ENCODE measurements at regions not wholly inside any gene's neighbourhood (a gene's known extent, or its start where the extent isn't known, plus 50 kb on each side); places are given as distances from the start of the nearest gene placed in this dataset.
"Not testable (repeated sequence)": the region's sequence is repeated elsewhere in the genome, so short reads cannot be mapped to it uniquely, and the experiment has no call there.

DNA sequence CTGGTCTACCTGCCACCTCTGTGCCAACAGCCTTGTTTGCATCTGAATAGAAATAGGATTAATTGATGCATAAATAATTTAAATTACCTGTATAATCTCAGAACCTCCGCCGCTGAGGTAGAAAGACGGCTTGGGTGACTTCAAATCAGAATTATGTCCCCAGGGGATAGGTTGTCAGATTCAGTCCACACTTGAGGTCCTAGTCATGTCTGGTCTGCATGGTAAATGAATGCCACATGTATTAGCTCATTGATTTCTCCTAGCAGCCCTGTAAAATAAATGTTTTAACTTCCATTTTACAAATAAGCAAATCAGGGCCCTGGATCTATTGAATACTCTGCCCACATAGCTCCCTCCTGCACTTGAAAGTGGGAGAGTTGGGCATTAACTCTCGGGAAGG is 368.0 kb upstream of the WWC1 start:
- no peak overlapping the region for H3K4me3 ChIP-seq (ENCODE audit: low read length)
- no peak for TF ChIP-seq ZNF274 (IDR thresholded peaks at IDR 0.05; ENCODE audit: low read depth, low read length)

DNA sequence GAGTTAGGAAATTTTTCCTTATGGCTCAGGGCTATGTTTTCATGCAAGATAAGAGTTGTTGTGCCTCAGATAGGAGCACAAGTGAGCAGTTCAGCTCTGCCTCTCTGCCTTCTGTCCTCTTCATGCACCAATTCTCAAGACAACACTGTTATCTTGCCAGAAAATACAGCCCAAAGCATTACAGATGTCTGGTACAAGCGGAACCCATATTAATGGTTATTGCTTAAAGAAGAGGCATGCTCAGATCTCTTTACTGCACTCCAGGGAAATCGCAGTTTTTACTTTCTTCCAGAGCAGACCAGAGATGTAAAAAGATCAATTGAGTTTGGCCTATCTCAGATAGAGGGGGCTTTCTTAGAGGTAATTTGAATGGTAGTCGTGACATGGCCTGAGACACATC is 361.6 kb upstream of the WWC1 start:
- no peak overlapping the region for H3K4me3 ChIP-seq (ENCODE audit: low read length)
- no peak for TF ChIP-seq ZNF274 (IDR thresholded peaks at IDR 0.05; ENCODE audit: low read depth, low read length)

DNA sequence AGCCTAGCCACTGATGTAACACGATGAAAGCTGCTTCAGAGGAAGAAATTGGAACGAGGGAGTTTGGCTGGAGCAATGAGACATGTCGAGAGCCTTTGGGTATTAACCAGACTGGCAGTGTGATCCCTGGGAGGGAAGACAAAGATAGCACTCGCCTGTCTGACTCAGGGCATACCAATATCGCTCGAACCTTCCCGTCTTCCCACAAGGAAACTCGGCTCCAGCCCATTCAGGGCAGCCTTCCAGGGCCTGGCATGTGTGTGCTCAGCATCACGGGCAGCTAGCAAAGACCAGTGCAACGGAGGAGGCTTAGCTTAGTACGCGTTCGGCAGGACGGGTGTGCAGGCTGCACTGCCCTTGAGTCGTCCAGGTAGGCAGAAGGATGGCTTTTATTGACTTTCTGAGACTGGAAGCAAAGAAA is 356.9 kb upstream of the WWC1 start:
- TF ChIP-seq ZNF274 (IDR thresholded peaks at IDR 0.05; ENCODE audit: low read depth, low read length) = no peak
- no peak overlapping the region for H3K4me3 ChIP-seq (ENCODE audit: low read length)

DNA sequence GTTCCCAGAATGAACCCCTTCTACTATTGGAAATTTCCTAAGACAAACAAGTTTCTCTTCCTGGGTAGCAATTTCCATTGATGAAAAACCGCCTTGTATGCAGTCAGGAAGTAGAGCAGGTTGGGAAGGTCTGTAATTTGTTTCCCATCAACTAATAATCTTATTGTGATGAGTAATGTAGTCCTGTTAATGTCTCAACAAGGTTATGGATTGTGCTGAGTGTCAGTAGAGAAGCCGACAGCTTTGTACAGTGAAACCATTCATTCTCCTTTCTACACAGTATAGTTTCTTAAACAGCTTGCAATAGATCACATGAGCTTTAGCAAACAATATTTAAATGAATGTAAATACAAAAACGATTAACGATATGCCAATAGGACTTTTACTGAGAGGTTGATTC is 355.4 kb upstream of the WWC1 start:
- no peak for TF ChIP-seq ZNF274 (IDR thresholded peaks at IDR 0.05; ENCODE audit: low read depth, low read length)
- no peak overlapping the region for H3K4me3 ChIP-seq (ENCODE audit: low read length)

DNA sequence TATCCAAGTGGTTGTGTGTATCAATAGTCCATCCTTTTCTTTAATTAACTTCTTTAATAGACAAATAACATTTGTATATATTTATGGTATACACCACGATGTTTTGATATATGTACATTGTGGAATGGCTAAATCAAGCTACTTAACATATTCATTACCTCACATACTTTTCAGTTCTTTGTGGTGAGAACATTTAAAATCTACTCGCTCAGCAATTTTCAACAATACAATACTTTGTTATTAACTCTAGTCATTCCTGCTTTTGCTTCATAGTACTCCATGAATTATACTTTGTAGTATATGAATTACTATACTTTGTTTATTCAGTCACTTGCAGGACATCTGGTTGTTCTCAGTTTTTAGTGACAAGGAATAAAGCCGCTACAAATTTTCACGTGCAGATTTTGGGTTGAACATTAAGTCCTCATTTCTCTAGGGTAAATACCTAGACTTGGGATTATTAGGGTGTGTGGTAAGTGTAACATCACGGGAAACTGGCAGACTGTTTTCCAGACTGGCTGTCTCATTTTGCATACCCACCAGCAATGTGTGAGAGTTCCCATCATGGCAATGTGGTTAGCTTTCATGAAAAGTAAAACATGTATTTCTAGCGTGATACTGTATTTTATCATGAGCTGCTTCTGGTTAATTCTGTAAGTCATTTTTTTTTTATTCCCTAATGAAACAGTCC is 354.4 kb upstream of the WWC1 start:
- TF ChIP-seq ZNF274 (IDR thresholded peaks at IDR 0.05; ENCODE audit: low read depth, low read length) = no peak
- no peak overlapping the region for H3K4me3 ChIP-seq (ENCODE audit: low read length)

DNA sequence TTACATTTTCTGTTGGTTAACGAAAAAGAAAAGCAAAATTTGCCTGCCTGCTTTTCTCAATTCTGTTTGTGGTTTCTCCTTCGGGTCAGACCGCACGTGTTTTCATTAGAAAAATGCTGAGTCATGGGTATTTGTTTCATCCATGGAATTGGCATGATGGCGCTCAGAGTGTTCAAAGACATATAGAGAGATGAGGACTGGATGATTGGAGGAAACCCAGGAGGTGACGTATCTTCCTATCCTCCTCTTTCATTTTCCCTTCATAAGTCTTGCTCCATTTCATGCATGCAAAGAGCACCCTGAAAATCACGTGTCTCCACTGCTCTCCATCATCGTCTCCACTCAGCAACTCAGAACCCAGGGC is 353.8 kb upstream of the WWC1 start:
- no peak for TF ChIP-seq ZNF274 (IDR thresholded peaks at IDR 0.05; ENCODE audit: low read depth, low read length)
- H3K4me3 ChIP-seq (ENCODE audit: low read length) = no peak overlapping the region

DNA sequence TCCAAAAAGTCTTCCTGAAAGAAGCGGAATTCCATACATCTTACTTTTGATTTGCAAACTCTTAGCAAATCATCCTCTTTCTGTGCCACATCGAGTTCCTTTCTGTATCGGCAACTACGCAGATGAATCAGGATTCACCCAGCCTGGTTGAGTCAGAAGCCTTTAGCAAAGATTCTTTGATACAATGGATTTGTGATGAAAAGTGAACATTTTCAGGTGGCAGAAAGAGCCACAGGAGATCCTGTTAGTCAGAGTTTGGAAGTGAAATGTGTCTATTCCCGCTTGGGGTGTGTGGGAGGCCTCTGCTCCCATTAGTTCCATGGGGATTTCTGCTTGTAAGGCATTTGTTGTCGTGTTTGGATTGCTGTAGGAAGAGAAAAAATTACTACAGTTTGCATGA is 351.8 kb upstream of the WWC1 start:
- no peak for TF ChIP-seq ZNF274 (IDR thresholded peaks at IDR 0.05; ENCODE audit: low read depth, low read length)

DNA sequence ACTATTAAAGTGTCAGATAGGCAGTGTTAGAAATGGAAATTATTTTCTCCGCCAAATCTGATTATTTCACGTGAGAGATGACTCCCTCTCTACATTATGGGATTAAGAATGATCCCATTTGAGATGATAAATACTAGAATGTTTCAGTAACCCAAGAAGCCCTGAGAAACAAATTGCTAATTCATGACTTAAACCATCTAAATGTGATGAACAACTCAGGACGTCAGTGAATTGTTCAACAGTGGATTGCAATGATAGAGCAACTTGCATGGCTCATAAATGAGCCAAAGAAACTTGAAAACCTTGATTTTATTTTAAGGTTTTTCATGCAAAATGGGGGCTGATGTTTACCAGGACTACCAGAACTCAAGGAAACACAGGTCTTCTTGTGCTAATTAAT is 350.5 kb upstream of the WWC1 start:
- TF ChIP-seq ZNF274 (IDR thresholded peaks at IDR 0.05; ENCODE audit: low read depth, low read length) = no peak
- no peak overlapping the region for H3K4me3 ChIP-seq (ENCODE audit: low read length)

More for the DNA sequence above, 351.8 kb upstream of the WWC1 start:
- no peak overlapping the region for H3K4me3 ChIP-seq (ENCODE audit: low read length)

DNA sequence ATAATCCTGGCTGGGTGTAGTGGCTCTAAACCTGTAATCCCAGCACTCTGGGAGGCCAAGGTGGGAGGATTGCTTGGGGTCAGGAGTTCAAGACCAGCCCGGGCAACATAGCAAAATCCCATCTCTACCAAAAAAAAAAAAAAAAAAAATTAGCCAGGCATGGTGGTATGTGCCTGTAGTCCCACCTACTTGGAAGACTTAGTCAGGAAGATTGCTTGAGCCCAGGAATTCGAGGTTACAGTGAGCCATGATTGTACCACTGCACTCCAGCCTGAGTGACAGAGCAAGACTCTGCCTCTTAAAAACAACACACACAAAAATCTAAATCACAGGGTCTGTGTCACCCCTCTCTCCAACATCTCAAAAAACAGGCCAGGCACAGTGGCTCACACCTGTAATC is 349.9 kb upstream of the WWC1 start:
- H3K4me3 ChIP-seq (ENCODE audit: low read length) = not testable (repeated sequence)

DNA sequence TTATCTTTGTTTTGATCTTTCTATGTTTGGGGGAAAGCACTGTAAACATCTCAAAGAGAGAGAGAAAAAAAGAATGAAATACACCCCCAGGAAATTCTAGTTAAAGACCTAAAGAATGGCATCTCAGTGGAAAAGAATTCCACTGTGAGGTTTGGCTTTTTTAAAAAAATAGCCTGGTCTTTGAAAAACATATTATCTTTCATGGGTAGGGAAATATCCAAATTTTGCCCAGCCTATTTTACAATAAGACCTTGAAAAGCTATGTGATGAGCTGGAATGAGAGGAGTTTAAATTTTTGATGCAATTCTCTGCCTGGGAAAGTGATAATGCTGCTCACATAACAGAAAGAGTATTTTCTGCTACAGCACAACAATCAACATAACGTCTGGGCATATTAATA is 348.1 kb upstream of the WWC1 start:
- TF ChIP-seq ZNF274 (IDR thresholded peaks at IDR 0.05; ENCODE audit: low read depth, low read length) = no peak
- no peak overlapping the region for H3K4me3 ChIP-seq (ENCODE audit: low read length)

DNA sequence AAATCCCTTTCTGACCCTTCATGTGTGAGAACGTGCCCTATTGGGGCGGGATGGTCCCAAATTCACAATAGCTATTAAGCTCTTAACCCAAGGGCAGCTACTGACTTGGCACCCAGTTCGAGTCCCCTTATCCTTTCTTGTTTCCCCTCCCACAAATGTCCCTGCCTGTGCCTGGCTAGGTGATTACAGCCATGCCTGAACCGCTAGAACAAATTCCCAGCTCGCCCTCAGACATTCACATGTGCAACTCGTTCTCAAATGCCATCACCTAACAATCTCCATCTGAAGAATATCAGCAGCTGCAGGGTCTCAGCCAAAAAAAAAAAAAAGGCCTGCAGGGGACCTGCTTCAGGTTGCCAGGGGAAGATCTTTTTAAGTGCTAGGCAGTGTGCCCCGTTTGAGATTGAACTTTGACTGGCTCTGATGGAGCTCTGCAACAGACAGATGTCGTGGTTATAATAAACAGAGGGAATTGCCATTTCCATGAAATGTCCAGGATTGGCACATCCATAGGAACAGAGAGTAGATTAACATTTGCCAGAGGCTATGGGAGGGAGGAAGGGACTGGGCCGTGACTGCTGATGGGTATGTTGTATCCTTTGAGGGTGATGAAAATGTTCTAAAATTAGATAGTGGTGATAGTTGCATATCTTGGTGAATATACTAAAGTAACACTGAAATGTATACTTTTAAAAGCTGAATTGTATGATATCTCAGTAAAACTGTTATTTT is 347.2 kb upstream of the WWC1 start:
- no peak overlapping the region for H3K4me3 ChIP-seq (ENCODE audit: low read length)
- TF ChIP-seq ZNF274 (IDR thresholded peaks at IDR 0.05; ENCODE audit: low read depth, low read length) = no peak

DNA sequence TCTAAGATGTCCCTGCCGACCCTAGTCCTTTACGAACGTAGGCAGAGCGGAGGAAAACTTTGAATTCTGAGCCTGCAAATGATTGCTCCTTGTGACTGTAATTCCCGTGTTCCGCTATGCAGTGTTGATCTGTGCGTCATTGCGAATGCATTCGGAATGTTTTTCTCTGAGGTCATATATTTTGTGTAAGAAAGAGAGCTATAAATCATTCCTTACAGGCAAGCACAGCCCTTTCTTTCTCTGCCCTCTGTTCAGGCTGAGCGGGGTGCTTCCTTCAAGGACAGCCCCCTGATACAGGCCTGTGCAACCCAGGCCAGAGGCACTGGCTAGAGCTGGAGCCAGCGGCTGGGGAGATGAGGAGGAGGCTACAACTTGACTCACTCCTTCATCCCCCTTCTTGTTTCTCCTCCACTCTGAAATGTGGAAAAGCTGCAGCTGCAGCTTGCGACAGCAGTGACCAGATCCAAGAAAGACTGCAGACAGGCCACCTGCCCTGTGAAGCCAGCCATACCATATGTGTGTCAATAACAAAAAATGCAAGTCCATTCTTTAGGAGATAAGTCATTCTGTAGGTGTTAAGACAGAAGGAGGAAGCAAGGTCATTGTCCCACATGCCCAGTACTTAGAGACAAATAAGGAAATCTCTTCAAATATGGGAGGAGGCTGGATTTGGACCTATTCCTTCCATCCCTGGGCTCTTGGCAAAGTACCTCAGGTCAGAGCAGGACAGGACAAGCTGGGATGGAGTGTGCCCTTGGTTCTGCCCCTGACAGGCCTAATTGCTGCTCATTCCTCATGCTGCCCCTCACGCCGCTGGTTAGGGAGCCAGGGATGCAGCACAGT is 345.7 kb upstream of the WWC1 start:
- H3K4me3 ChIP-seq (ENCODE audit: low read length) = no peak overlapping the region

DNA sequence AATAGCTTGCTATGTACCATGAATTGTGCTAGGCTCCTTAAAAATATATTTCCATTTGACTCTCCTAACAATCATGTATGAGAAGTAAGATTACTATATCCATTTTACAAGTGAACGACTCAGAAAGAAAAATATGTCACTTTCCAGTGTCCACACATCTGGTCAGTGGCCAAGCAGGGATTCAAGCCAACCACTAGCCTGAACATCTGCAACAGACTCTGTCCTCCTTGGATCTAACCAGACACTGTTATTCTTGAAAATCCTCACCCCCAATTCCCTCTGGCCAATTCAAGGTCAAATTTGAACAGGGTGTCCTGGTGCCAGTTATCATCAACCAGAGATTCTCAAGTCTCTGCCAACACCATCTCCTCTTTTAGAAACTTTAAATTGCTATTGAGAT is 344.1 kb upstream of the WWC1 start:
- no peak for TF ChIP-seq ZNF274 (IDR thresholded peaks at IDR 0.05; ENCODE audit: low read depth, low read length)
- H3K4me3 ChIP-seq (ENCODE audit: low read length) = no peak overlapping the region

More for the DNA sequence above, 345.7 kb upstream of the WWC1 start:
- no peak for TF ChIP-seq ZNF274 (IDR thresholded peaks at IDR 0.05; ENCODE audit: low read depth, low read length)

DNA sequence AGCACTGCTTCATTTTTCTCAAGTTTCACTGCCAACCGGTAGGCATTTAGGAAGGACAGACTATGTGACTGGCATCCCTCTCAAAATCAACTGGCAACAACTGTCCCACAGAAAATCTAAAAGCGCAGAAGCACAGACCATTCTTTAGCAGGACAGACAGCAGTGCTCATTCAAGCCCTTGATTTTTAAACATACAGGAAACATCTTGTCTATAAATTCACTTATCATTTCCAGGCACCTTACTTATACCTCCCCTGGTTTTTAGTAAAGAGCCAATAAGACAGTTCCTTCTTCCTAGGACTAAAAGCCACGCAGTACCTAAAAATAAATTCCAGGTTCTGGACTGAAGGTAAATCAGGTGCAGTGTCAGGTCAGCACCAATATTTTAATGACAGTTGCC is 343.2 kb upstream of the WWC1 start:
- no peak for TF ChIP-seq ZNF274 (IDR thresholded peaks at IDR 0.05; ENCODE audit: low read depth, low read length)
- no peak overlapping the region for H3K4me3 ChIP-seq (ENCODE audit: low read length)

DNA sequence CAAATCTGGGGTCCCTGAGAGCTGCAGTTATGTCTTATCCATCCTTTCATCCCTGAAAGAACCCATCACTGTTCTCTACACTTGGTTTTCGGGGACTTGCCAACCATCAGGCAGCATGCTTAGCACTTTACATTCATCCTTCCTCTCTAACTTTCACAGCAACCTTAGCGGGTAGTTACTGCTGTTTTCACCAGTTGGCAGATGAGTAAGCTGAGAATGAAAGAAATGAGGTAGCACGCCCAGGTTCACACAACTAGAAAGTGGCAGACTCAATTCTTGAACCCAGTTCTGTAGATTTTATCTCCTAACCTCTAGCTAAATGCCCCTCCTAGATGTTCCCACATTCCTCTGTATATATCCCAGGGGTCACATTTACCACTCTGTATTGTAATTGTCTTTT is 342.0 kb upstream of the WWC1 start:
- no peak overlapping the region for H3K4me3 ChIP-seq (ENCODE audit: low read length)
- no peak for TF ChIP-seq ZNF274 (IDR thresholded peaks at IDR 0.05; ENCODE audit: low read depth, low read length)
